PC-9 (cell line): ENCODE measurements at regions not wholly inside any gene's neighbourhood (a gene's known extent, or its start where the extent isn't known, plus 50 kb on each side); places are given as distances from the start of the nearest gene placed in this dataset.
"Not testable (repeated sequence)": the region's sequence is repeated elsewhere in the genome, so short reads cannot be mapped to it uniquely, and the experiment has no call there.

Source experiments
- BruUV-seq: library from RNA; stranded (reverse); fragments of 400-500 nt; replicated peaks from 2 replicates; lab custom pipeline; 2021; lab: Mats Ljungman, UMichigan
- CTCF ChIA-PET: fragments of 300-600 bp; sonication (Branson Sonifier 250); formaldehyde crosslinking; loops from one replicate; lab custom pipeline; 2022; ENCODE audit warnings: antibody characterized with exemption; lab: Charles Lee
- POLR2A ChIA-PET: fragments of 300-600 bp; sonication (Branson Sonifier 250); formaldehyde crosslinking; loops from one replicate; lab custom pipeline; 2022; ENCODE audit warnings: antibody characterized with exemption; ENCODE audit not compliant: unreplicated experiment; lab: Charles Lee
- DNase-seq, 2 experiments: peaks; one replicate each; pipeline versions ENCODE4 v3.0.0 to v3.0.0-alpha.2; 2015 to 2022; ENCODE audit warnings: mixed read lengths in 1 of 2
- H2AFZ ChIP-seq: fragments of 200-600 bp; sonication (generic); 2 replicates; pipeline ENCODE4 v1.8.1; 2017; ENCODE audit warnings: antibody characterized with exemption
- H3F3A ChIP-seq: fragments of 200-600 bp; sonication (generic); 2 replicates; pipeline ENCODE4 v1.8.1; 2017; ENCODE audit warnings: antibody characterized with exemption, mild to moderate bottlenecking, low read depth; ENCODE audit not compliant: insufficient read depth
- H3K27ac ChIP-seq: fragments of 200-600 bp; sonication (generic); 2 replicates; pipeline ENCODE4 v1.6.1; 2016; ENCODE audit warnings: mixed run types
- H3K27me3 ChIP-seq: fragments of 200-600 bp; sonication (generic); 2 replicates; pipeline ENCODE4 v1.6.1; 2016; ENCODE audit warnings: low read depth, mixed run types; ENCODE audit not compliant: insufficient read depth
- H3K36me3 ChIP-seq: fragments of 200-600 bp; sonication (generic); 2 replicates; pipeline ENCODE4 v1.6.1; 2016; ENCODE audit warnings: low read depth, mixed run types
- H3K4me1 ChIP-seq: fragments of 200-600 bp; sonication (generic); replicated peaks from 2 replicates; pipeline ENCODE4 v1.6.1; 2016; ENCODE audit warnings: mixed run types; ENCODE audit not compliant: insufficient read depth
- H3K4me2 ChIP-seq: fragments of 200-600 bp; sonication (generic); 2 replicates; pipeline ENCODE4 v1.6.1; 2017; ENCODE audit warnings: mixed run types
- H3K4me3 ChIP-seq: fragments of 200-600 bp; sonication (generic); 2 replicates; pipeline ENCODE4 v1.6.1; 2016; ENCODE audit warnings: mixed run types
- H3K79me2 ChIP-seq: fragments of 200-600 bp; sonication (generic); 2 replicates; pipeline ENCODE4 v1.6.1; 2017; ENCODE audit warnings: low read depth, mixed run types
- H3K9me2 ChIP-seq: fragments of 200-600 bp; sonication (generic); 2 replicates; pipeline ENCODE4 v1.8.1; 2017; ENCODE audit warnings: mild to moderate bottlenecking; ENCODE audit not compliant: insufficient read depth
- H3K9me3 ChIP-seq: fragments of 200-600 bp; sonication (generic); 2 replicates; pipeline ENCODE4 v1.8.1; 2016; ENCODE audit warnings: low read depth; ENCODE audit not compliant: insufficient read depth
- H4K20me1 ChIP-seq: fragments of 200-600 bp; sonication (generic); 2 replicates; pipeline ENCODE4 v1.8.1; 2017; ENCODE audit not compliant: insufficient read depth
- CTCF ChIP-seq: fragments of 200-600 bp; sonication (generic); conservative IDR thresholded peaks from 2 replicates; pipeline ENCODE4 v1.6.1; 2017; ENCODE audit warnings: mixed run types, antibody characterized with exemption, mild to moderate bottlenecking, moderate library complexity
- EZH2 ChIP-seq: fragments of 200-600 bp; sonication (generic); IDR thresholded peaks from 2 replicates; pipeline ENCODE4 v1.8.0; 2017; ENCODE audit warnings: antibody characterized with exemption, low read depth
- intact Hi-C: fragments of 100-400 bp; cut with micrococcal nuclease; formaldehyde crosslinking; loops from one replicate; pipeline ENCODE4 v1.10.0; 2022; ENCODE audit not compliant: unreplicated experiment

- no peaks in the 10 kb centered on the region for H3K4me1 ChIP-seq
- no peak overlapping the region for H2AFZ ChIP-seq
- no peak overlapping the region for H3K27ac ChIP-seq
- no peaks in the 10 kb centered on the region; the same call in 1 of the 2 replicates for H3K9me2 ChIP-seq
- no peaks in the 10 kb centered on the region for H3K27me3 ChIP-seq
- no peak overlapping the region for H3K4me2 ChIP-seq
- TF ChIP-seq CTCF (no peak), EZH2 (no peak)
- DNase-seq: no peak
- no peaks in the 10 kb centered on the region for H3F3A ChIP-seq
- intact Hi-C loops: no loop called here
- CTCF ChIA-PET: no interaction called here
- no peaks in the 10 kb centered on the region for H3K36me3 ChIP-seq
- no peaks in the 10 kb centered on the region for H3K79me2 ChIP-seq
- BruUV-seq: no TSS peak
- H3K9me3 ChIP-seq: no peaks in the 10 kb centered on the region
- POLR2A ChIA-PET: no interaction called here
- no peak overlapping the region for H3K4me3 ChIP-seq
- H4K20me1 ChIP-seq: no peaks in the 10 kb centered on the region
Measured at GRCh38 chr13:67515895-67516294, 285.8 kb upstream of the PCDH9 start.

GRCh38 chr13:67509018-67509417 lies 278.9 kb upstream of the PCDH9 start:
- ChIA-PET CTCF (no interaction called here), POLR2A (no interaction called here)
- Histone ChIP-seq H4K20me1 (no peaks in the 10 kb centered on the region), H3K4me1 (no peaks in the 10 kb centered on the region), H3K4me2 (no peak overlapping the region), H3K9me3 (no peaks in the 10 kb centered on the region), H3K27ac (no peak overlapping the region), H3K4me3 (no peak overlapping the region), H2AFZ (no peak overlapping the region), H3F3A (no peaks in the 10 kb centered on the region), H3K27me3 (no peaks in the 10 kb centered on the region), H3K9me2 (no peaks in the 10 kb centered on the region), H3K79me2 (no peaks in the 10 kb centered on the region), H3K36me3 (no peaks in the 10 kb centered on the region)
- DNase-seq: no peak
- BruUV-seq: no TSS peak
- TF ChIP-seq EZH2 (no peak), CTCF (no peak)
- intact Hi-C loops: no loop called here

GRCh38 chr13:67508275-67508674 lies 278.1 kb upstream of the PCDH9 start:
- H3F3A ChIP-seq, H4K20me1 ChIP-seq, H3K4me1 ChIP-seq, H3K4me3 ChIP-seq, H3K36me3 ChIP-seq, H3K27me3 ChIP-seq, H3K4me2 ChIP-seq, H3K9me3 ChIP-seq, H2AFZ ChIP-seq, POLR2A ChIA-PET, DNase-seq, H3K79me2 ChIP-seq, BruUV-seq, H3K27ac ChIP-seq, H3K9me2 ChIP-seq, intact Hi-C loops, CTCF ChIA-PET: not testable (repeated sequence)

- no peak overlapping the region for H3K4me3 ChIP-seq
- no peak for DNase-seq
- H3F3A ChIP-seq: no peaks in the 10 kb centered on the region
- no peak overlapping the region for H3K27ac ChIP-seq
- POLR2A ChIA-PET: no interaction called here
- H3K4me1 ChIP-seq: no peaks in the 10 kb centered on the region
- no peaks in the 10 kb centered on the region for H4K20me1 ChIP-seq
- TF ChIP-seq CTCF: no peak
- no peak for TF ChIP-seq EZH2
- intact Hi-C loops: no loop called here
- no peak overlapping the region for H3K4me2 ChIP-seq
- no peaks in the 10 kb centered on the region for H3K79me2 ChIP-seq
- H3K27me3 ChIP-seq: no peaks in the 10 kb centered on the region
- no peaks in the 10 kb centered on the region for H3K36me3 ChIP-seq
- CTCF ChIA-PET: no interaction called here
- H2AFZ ChIP-seq: no peak overlapping the region
- no peaks in the 10 kb centered on the region for H3K9me2 ChIP-seq
- BruUV-seq: no TSS peak
- H3K9me3 ChIP-seq: no peaks in the 10 kb centered on the region
Measured at GRCh38 chr13:67506407-67506806, 276.3 kb upstream of the PCDH9 start.
